ENCODE measurements at regions not wholly inside any gene's neighbourhood (a gene's known extent, or its start where the extent isn't known, plus 50 kb on each side); places are given as distances from the start of the nearest gene placed in this dataset.
A peak's percentile ranks its signal among the peaks of the same experiment; 100 is the strongest.

DNA sequence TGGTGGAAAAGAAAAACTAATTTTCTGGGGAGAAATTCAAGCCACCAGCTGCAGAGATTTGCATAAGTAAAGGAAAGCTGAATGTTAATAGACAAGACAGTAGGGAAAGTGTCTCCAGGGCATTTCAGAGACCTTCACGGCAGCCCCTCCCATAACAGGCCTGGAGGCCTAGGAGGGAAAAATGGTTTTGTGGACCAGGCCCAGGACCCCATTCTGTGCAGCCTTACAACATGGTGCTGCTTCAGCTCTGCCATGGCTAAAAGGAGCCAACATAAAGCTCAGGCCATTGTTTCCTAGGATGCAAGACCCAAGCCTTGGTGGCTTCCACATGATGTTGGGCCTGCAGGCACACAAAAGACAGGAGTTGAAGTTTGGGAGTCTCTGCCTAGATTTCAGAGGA is 697.1 kb downstream of the SOCS6 start:
- no peak for TF ChIP-seq EZH2 (IDR thresholded peaks at IDR 0.05)
- no peaks in the 10 kb centered on the region for H4K20me1 ChIP-seq (ENCODE audit: low read depth)
- peaks cover 15% of the 10 kb centered on the region for H3K9me3 Mint-ChIP-seq
- H3K36me3 Mint-ChIP-seq: peaks cover 5% of the 10 kb centered on the region
- H3K4me2 ChIP-seq: no peak overlapping the region
- H3K9ac ChIP-seq: no peak overlapping the region
- H2AFZ ChIP-seq (replicated peaks): no peak overlapping the region
- no peak overlapping the region for H3K4me3 Mint-ChIP-seq
- H3K36me3 ChIP-seq: no peaks in the 10 kb centered on the region
- H3K27me3 Mint-ChIP-seq (ENCODE audit: insufficient read depth, low read depth): no peaks in the 10 kb centered on the region
- no peaks in the 10 kb centered on the region for H3K4me1 ChIP-seq
- no peak overlapping the region for H3K27ac Mint-ChIP-seq
- no peaks in the 10 kb centered on the region for H3K9me3 ChIP-seq (ENCODE audit: low read depth)
- no peak for DNase-seq (ENCODE audit: low spot score)
- no peaks in the 10 kb centered on the region for H3K27me3 ChIP-seq
- no peaks in the 10 kb centered on the region for H3K4me1 Mint-ChIP-seq
- no peak overlapping the region for H3K27ac ChIP-seq
- no peaks in the 10 kb centered on the region for H3K79me2 ChIP-seq (ENCODE audit: low read depth)
- no peaks in the 10 kb centered on the region for H3F3A ChIP-seq (ENCODE audit: low read depth)
- H3K4me3 ChIP-seq: no peak overlapping the region

DNA sequence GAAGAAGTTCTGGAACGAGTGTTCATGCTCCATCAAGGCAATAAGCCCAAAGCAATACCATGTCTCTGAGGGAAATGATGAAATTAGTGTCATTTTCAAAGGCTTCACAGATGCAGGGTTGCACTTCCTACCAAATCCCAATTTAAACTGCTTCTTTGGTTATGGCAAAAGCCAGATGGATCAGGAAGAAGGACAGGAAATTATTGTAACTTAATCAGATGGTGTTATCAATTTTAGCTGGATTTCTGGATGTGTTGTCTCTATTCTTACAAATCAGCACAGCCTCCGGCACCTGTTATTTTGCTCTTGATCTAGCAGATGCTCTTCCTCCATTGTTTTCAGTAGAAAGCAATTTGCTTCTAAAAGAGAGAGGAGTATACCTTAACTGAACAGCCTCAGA is 693.4 kb downstream of the SOCS6 start:
- Histone ChIP-seq H3F3A (ENCODE audit: low read depth) (no peaks in the 10 kb centered on the region), H2AFZ (replicated peaks) (no peak overlapping the region), H3K27ac (no peak overlapping the region), H3K79me2 (ENCODE audit: low read depth) (no peaks in the 10 kb centered on the region), H3K4me2 (no peak overlapping the region), H3K9ac (no peak overlapping the region), H4K20me1 (ENCODE audit: low read depth) (no peaks in the 10 kb centered on the region), H3K4me1 (no peaks in the 10 kb centered on the region), H3K27me3 (no peaks in the 10 kb centered on the region), H3K9me3 (ENCODE audit: low read depth) (no peaks in the 10 kb centered on the region), H3K4me3 (no peak overlapping the region), H3K36me3 (no peaks in the 10 kb centered on the region)
- Mint-ChIP-seq H3K4me3 (no peak overlapping the region), H3K9me3 (peaks cover 15% of the 10 kb centered on the region), H3K27me3 (ENCODE audit: insufficient read depth, low read depth) (no peaks in the 10 kb centered on the region), H3K36me3 (peaks cover 5% of the 10 kb centered on the region), H3K4me1 (no peaks in the 10 kb centered on the region), H3K27ac (no peak overlapping the region)
- TF ChIP-seq EZH2 (IDR thresholded peaks at IDR 0.05): no peak
- no peak for TF ChIP-seq EZH2phosphoT487 (IDR thresholded peaks at IDR 0.05)
- TF ChIP-seq, protein P1, sequence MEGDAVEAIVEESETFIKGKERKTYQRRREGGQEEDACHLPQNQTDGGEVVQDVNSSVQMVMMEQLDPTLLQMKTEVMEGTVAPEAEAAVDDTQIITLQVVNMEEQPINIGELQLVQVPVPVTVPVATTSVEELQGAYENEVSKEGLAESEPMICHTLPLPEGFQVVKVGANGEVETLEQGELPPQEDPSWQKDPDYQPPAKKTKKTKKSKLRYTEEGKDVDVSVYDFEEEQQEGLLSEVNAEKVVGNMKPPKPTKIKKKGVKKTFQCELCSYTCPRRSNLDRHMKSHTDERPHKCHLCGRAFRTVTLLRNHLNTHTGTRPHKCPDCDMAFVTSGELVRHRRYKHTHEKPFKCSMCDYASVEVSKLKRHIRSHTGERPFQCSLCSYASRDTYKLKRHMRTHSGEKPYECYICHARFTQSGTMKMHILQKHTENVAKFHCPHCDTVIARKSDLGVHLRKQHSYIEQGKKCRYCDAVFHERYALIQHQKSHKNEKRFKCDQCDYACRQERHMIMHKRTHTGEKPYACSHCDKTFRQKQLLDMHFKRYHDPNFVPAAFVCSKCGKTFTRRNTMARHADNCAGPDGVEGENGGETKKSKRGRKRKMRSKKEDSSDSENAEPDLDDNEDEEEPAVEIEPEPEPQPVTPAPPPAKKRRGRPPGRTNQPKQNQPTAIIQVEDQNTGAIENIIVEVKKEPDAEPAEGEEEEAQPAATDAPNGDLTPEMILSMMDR (IDR thresholded peaks at IDR 0.05): no peak
- DNase-seq (ENCODE audit: low spot score): no peak

DNA sequence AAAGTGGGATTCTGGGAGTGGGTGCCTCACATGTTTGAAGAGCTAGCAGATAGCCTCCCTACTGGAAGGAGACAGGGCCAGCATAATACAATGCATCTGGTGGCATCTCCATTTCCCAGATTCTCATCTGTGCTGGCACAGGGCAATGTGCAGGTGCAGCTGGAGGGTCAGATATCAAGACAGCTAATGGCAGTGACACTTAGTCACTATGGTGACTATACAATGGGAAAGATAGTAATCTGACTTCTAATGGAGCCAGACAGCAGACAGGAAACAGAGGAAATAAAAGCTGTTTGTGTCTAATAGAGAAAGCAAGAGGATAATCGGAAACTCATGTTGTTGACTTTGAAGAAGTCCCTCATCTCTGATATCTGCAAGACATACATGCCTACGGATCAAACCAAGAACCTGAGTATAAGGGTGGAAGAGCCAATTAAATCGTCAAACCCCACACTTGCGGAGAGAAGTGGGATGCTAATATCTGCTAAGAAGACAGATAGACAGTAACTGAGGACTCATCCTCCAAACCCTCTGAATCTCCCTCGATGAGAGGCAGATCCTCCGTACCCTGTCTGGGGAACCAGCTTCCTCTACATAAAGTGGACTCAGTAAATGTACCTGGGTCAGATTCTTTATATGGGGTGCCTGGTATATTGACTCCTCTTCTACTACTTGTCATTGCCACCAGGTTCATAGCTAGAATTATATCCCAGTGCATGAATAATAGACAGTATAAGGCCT is 692.7 kb downstream of the SOCS6 start:
- no peaks in the 10 kb centered on the region for H3K79me2 ChIP-seq (ENCODE audit: low read depth)
- TF ChIP-seq EZH2 (IDR thresholded peaks at IDR 0.05) (no peak), EZH2phosphoT487 (IDR thresholded peaks at IDR 0.05) (no peak)
- TF ChIP-seq, protein P1 (IDR thresholded peaks at IDR 0.05): no peak
- no peaks in the 10 kb centered on the region for H3K27me3 Mint-ChIP-seq (ENCODE audit: insufficient read depth, low read depth)
- no peaks in the 10 kb centered on the region for H3K9me3 ChIP-seq (ENCODE audit: low read depth)
- no peaks in the 10 kb centered on the region for H3K4me1 ChIP-seq
- H3K36me3 ChIP-seq: no peaks in the 10 kb centered on the region
- H3K9ac ChIP-seq: no peak overlapping the region
- no peak overlapping the region for H2AFZ ChIP-seq (replicated peaks)
- DNase-seq (ENCODE audit: low spot score): no peak
- no peaks in the 10 kb centered on the region for H3K27me3 ChIP-seq
- no peaks in the 10 kb centered on the region for H3F3A ChIP-seq (ENCODE audit: low read depth)
- no peak overlapping the region for H3K4me3 Mint-ChIP-seq
- no peak overlapping the region for H3K4me3 ChIP-seq
- H3K9me3 Mint-ChIP-seq: peaks cover 10% of the 10 kb centered on the region
- no peak overlapping the region for H3K27ac ChIP-seq
- H4K20me1 ChIP-seq (ENCODE audit: low read depth): no peaks in the 10 kb centered on the region
- no peaks in the 10 kb centered on the region for H3K4me1 Mint-ChIP-seq
- peaks cover 5% of the 10 kb centered on the region for H3K36me3 Mint-ChIP-seq
- no peak overlapping the region for H3K27ac Mint-ChIP-seq
- no peak overlapping the region for H3K4me2 ChIP-seq

DNA sequence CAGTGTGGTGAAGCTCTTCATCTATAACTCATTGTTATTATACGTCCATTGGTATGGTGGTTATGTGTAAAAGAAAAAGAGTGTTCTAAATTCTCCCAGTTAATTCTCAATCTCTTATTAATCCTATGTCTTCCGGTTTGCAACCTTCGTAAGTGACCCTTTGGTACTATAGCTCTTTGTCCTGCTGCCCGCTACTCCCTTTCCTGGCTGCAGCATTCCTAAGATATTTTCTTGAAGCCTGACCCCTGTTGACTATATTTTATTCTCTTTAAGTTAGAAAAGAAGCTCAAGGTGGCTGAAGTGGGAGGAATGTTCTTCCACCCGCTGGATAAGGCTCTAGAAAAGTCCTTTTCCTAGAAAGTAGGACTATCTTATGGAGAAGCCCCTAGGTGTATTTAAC is 684.8 kb downstream of the SOCS6 start:
- Mint-ChIP-seq H3K9me3 (peaks cover 6% of the 10 kb centered on the region), H3K4me3 (no peak overlapping the region), H3K4me1 (no peaks in the 10 kb centered on the region), H3K27me3 (ENCODE audit: insufficient read depth, low read depth) (no peaks in the 10 kb centered on the region), H3K27ac (no peak overlapping the region), H3K36me3 (no peaks in the 10 kb centered on the region)
- Histone ChIP-seq H3K27ac (no peak overlapping the region), H3K4me3 (no peak overlapping the region), H3K4me2 (no peak overlapping the region), H3K79me2 (ENCODE audit: low read depth) (no peaks in the 10 kb centered on the region), H3F3A (ENCODE audit: low read depth) (no peaks in the 10 kb centered on the region), H2AFZ (replicated peaks) (no peak overlapping the region), H3K27me3 (no peaks in the 10 kb centered on the region), H3K9ac (no peak overlapping the region), H3K9me3 (ENCODE audit: low read depth) (no peaks in the 10 kb centered on the region), H3K4me1 (no peaks in the 10 kb centered on the region), H4K20me1 (ENCODE audit: low read depth) (no peaks in the 10 kb centered on the region), H3K36me3 (no peaks in the 10 kb centered on the region)
- peak; percentile 25 for DNase-seq (ENCODE audit: low spot score)
- TF ChIP-seq, protein P1 (IDR thresholded peaks at IDR 0.05): no peak
